Epithelial cell of esophagus (primary cell): ENCODE measurements at regions not wholly inside any gene's neighbourhood (a gene's known extent, or its start where the extent isn't known, plus 50 kb on each side); places are given as distances from the start of the nearest gene placed in this dataset.

ENCODE experiments used
- DNase-seq: peaks from one replicate; pipeline ENCODE4 v3.0.0; 2010; ENCODE audit warnings: low read depth
- H3K4me3 ChIP-seq: 2 replicates; pipeline ENCODE4 v1.5.1; 2011; ENCODE audit warnings: mild to moderate bottlenecking, low read length, control low read depth
- CTCF ChIP-seq: IDR thresholded peaks from 2 replicates; pipeline ENCODE4 v1.5.1; 2011; ENCODE audit warnings: low read depth, mild to moderate bottlenecking, low read length, control low read depth, inconsistent platforms; ENCODE audit not compliant: insufficient read depth; ENCODE audit errors: missing control alignments

GRCh38 chr6:97621111-97621510 is 338.1 kb upstream of the MMS22L start:
- no peak for TF ChIP-seq CTCF
- H3K4me3 ChIP-seq = no peak overlapping the region
- DNase-seq = no peak

- no peak for TF ChIP-seq CTCF
- DNase-seq = peak; percentile 2
- no peak overlapping the region for H3K4me3 ChIP-seq
These were observed 343.8 kb upstream of the MMS22L start for GRCh38 chr6:97626671-97627441.

- TF ChIP-seq CTCF = no peak
- H3K4me3 ChIP-seq = no peak overlapping the region
- DNase-seq = no peak
These were observed 346.2 kb upstream of the MMS22L start for GRCh38 chr6:97629180-97629579.

- H3K4me3 ChIP-seq = no peak overlapping the region
- no peak for TF ChIP-seq CTCF
- DNase-seq = peak; percentile 81
These were observed 347.6 kb upstream of the MMS22L start for GRCh38 chr6:97630604-97631003.

GRCh38 chr6:97632341-97632740 is 349.3 kb upstream of the MMS22L start:
- DNase-seq = no peak
- H3K4me3 ChIP-seq = no peak overlapping the region
- no peak for TF ChIP-seq CTCF

GRCh38 chr6:97639702-97640101 is 356.7 kb upstream of the MMS22L start:
- DNase-seq = no peak
- H3K4me3 ChIP-seq = no peak overlapping the region
- no peak for TF ChIP-seq CTCF

GRCh38 chr6:97644353-97644752 is 361.3 kb upstream of the MMS22L start:
- no peak for DNase-seq
- no peak for TF ChIP-seq CTCF
- H3K4me3 ChIP-seq = no peak overlapping the region
